ENCODE measurements at regions not wholly inside any gene's neighbourhood (a gene's known extent, or its start where the extent isn't known, plus 50 kb on each side); places are given as distances from the start of the nearest gene placed in this dataset.
"Not testable (repeated sequence)": the region's sequence is repeated elsewhere in the genome, so short reads cannot be mapped to it uniquely, and the experiment has no call there.

DNA sequence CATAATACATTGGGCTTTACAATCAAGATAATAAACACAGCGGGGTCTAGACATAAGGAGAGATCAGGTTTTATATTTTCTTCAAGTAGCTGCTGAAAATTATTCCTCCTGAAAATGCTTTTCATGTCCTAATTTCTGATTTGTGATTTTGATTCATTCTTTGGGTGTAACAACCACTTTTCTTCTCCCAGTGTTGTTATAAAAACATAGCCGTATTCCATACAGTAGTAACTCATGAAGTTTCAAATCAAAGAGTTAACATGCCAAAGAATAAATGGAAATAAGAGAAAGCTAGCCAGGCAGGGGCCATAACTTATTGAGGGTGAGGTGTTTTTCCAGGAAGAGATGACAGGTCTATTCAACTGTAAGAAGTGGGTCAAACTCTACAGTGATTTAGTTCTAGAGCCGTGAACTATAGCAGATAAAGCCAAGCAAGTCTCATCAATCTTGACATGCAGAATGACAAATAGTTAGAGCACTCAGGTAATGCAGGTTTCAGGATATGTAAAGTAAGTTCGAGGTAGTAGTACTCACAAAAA lies 934.4 kb upstream of the SLITRK1 start:
- Histone ChIP-seq H2AFZ (ENCODE audit: low read depth, low read length) (no peak overlapping the region), H3K4me1 (ENCODE audit: insufficient read depth, low read length) (no peaks in the 10 kb centered on the region), H3K9me3 (ENCODE audit: low read length) (no peaks in the 10 kb centered on the region), H3K4me3 (ENCODE audit: low read length) (no peak overlapping the region), H3K36me3 (ENCODE audit: insufficient read depth, low read length) (no peaks in the 10 kb centered on the region), H3K27me3 (ENCODE audit: insufficient read depth, low read length) (no peaks in the 10 kb centered on the region)

GRCh38 chr13:84812789-84813188 lies 930.5 kb upstream of the SLITRK1 start:
- Histone ChIP-seq H3K36me3 (ENCODE audit: insufficient read depth, low read length) (no peaks in the 10 kb centered on the region), H3K9me3 (ENCODE audit: low read length) (no peaks in the 10 kb centered on the region), H3K4me1 (ENCODE audit: insufficient read depth, low read length) (no peaks in the 10 kb centered on the region), H2AFZ (ENCODE audit: low read depth, low read length) (no peak overlapping the region), H3K4me3 (ENCODE audit: low read length) (no peak overlapping the region), H3K27me3 (ENCODE audit: insufficient read depth, low read length) (no peaks in the 10 kb centered on the region)

DNA sequence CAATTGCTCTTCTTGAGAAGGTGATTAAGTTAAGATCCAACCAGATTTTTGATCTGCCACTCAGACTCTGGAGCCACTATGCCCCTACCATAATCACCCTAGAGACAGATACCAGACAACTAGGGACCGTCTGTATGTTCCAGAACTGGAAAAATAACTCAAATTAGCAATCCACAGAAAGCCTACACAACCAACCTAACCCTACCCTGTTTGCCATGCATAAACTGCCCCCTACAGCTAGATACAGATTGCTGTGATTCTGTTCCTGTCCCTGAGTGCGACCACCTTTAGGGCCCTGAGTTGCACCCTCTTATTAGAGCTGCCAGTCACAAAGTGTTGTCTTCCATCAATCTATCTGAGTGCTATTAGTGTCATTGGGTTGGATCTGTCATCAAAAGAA lies 929.8 kb upstream of the SLITRK1 start:
- H3K27me3 ChIP-seq (ENCODE audit: insufficient read depth, low read length): no peaks in the 10 kb centered on the region
- H3K4me3 ChIP-seq (ENCODE audit: low read length): no peak overlapping the region
- H3K36me3 ChIP-seq (ENCODE audit: insufficient read depth, low read length): no peaks in the 10 kb centered on the region
- no peak overlapping the region for H2AFZ ChIP-seq (ENCODE audit: low read depth, low read length)
- H3K4me1 ChIP-seq (ENCODE audit: insufficient read depth, low read length): no peaks in the 10 kb centered on the region
- H3K9me3 ChIP-seq (ENCODE audit: low read length): no peaks in the 10 kb centered on the region

DNA sequence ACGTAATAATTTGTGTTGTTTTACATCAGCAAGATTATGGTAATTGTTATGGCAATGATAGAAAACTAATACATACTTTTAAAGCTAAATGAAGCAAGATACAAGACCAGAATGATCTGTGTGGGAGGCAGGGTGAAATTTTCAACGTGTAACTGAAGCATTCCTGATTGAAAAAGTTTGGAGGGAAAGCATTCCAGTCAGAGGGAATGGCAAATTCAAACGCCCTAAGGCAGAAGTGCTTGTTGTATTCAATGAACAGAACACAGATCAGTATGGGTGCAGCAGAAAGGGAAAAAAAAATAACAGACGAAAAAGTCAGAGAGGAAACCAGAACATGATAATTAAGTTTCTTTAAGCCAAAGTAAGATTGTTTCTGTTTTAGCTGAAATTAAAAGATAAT lies 928.5 kb upstream of the SLITRK1 start:
- Histone ChIP-seq H3K36me3 (ENCODE audit: insufficient read depth, low read length) (no peaks in the 10 kb centered on the region), H3K4me3 (ENCODE audit: low read length) (no peak overlapping the region), H3K4me1 (ENCODE audit: insufficient read depth, low read length) (no peaks in the 10 kb centered on the region), H3K9me3 (ENCODE audit: low read length) (no peaks in the 10 kb centered on the region), H2AFZ (ENCODE audit: low read depth, low read length) (no peak overlapping the region), H3K27me3 (ENCODE audit: insufficient read depth, low read length) (no peaks in the 10 kb centered on the region)

DNA sequence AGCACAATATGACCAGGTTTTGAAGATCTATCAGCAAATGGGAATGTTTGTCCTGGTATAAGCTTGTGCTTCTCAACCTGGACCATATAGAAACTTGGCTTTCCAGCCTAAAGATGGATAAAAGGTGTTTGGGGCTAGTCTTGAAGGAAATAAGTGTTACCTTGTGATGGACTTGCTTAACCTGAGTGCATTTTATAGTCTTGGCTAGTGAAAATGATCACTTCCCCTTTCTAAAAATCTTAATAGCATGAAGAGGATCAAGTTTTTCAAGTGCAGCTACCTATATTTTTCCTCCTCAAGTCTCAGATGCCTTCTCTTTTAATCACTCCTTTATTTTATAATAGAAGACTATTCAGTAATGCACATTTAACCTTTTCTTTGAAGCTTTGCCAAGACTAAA lies 919.8 kb upstream of the SLITRK1 start:
- Histone ChIP-seq H3K27me3 (ENCODE audit: insufficient read depth, low read length) (no peaks in the 10 kb centered on the region), H3K4me3 (ENCODE audit: low read length) (no peak overlapping the region), H3K9me3 (ENCODE audit: low read length) (no peaks in the 10 kb centered on the region), H2AFZ (ENCODE audit: low read depth, low read length) (no peak overlapping the region), H3K4me1 (ENCODE audit: insufficient read depth, low read length) (no peaks in the 10 kb centered on the region), H3K36me3 (ENCODE audit: insufficient read depth, low read length) (no peaks in the 10 kb centered on the region)

DNA sequence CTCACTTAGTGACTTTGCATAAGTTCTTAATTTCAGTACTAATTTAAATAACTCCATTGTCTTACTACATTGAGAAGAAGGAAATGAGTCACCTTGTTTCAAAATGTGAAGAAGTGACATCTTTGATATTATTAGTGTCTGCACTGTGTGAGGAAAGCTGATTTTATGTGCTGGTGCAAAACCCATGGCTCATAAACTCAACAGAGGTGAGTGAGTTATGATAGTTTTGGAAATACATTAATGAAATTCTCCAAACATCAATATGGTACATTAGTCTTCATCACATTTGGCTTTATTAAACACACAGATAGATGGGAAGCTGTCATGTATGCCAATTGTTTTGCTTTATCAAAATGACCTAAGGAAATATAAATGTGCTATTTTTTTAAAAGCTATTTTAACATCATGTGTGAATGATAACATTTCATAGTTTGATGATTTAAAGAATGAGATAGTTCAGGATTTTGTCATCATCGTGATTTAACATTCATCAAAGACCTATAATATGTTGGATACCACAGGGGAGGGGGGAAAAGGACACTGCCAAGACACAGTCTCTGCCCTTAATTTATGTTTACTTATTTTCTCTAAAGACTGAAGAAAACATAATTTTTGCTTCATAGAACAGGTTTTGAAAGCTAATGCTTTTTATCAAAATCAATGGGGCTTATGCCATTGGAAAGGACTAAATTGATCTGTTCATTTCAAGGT lies 902.3 kb upstream of the SLITRK1 start:
- Histone ChIP-seq H2AFZ (ENCODE audit: low read depth, low read length) (no peak overlapping the region), H3K4me3 (ENCODE audit: low read length) (no peak overlapping the region), H3K27me3 (ENCODE audit: insufficient read depth, low read length) (no peaks in the 10 kb centered on the region), H3K36me3 (ENCODE audit: insufficient read depth, low read length) (no peaks in the 10 kb centered on the region), H3K4me1 (ENCODE audit: insufficient read depth, low read length) (no peaks in the 10 kb centered on the region), H3K9me3 (ENCODE audit: low read length) (no peaks in the 10 kb centered on the region)

DNA sequence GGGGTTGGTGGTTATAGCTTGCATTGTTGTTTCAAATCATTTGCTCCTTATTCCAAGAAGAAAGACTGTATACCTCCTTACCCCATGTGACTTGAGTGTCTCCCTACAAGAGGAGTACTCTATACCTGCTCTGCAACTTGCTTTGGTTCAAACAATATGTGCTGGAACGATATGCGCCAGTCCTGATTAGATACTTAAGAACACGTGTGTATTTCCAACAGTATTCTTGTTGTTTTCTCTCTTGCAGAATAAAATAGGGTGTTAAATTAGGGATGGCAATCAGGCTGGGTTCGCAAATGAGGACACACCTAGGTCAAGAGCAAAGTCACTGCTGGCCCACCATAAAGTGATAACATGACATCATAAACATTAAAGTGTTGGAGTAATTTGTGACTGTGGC lies 895.0 kb upstream of the SLITRK1 start:
- no peak overlapping the region for H3K4me3 ChIP-seq (ENCODE audit: low read length)
- H3K4me1 ChIP-seq (ENCODE audit: insufficient read depth, low read length): no peaks in the 10 kb centered on the region
- no peaks in the 10 kb centered on the region for H3K9me3 ChIP-seq (ENCODE audit: low read length)
- H2AFZ ChIP-seq (ENCODE audit: low read depth, low read length): no peak overlapping the region
- no peaks in the 10 kb centered on the region for H3K27me3 ChIP-seq (ENCODE audit: insufficient read depth, low read length)
- H3K36me3 ChIP-seq (ENCODE audit: insufficient read depth, low read length): no peaks in the 10 kb centered on the region

DNA sequence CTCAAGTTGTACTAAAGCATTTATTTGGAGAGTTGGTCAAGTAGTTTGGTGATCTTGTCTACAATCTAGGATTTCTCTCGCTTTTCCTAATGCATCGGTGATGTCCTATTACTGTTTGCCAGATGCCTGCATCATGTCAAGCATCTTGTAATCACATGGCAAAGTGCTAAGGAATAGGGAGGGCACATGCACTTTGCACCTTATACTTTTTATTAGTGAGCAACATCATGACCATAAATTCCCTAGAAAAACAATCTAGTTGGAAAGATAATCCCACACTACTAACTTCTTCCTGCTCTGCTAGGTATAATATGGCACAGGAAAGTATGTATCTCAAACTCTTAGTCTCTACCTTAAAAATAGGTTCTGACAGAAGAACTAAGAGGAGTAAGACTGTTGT lies 894.3 kb upstream of the SLITRK1 start:
- Histone ChIP-seq H2AFZ (ENCODE audit: low read depth, low read length) (no peak overlapping the region), H3K4me1 (ENCODE audit: insufficient read depth, low read length) (no peaks in the 10 kb centered on the region), H3K4me3 (ENCODE audit: low read length) (no peak overlapping the region), H3K36me3 (ENCODE audit: insufficient read depth, low read length) (no peaks in the 10 kb centered on the region), H3K9me3 (ENCODE audit: low read length) (no peaks in the 10 kb centered on the region), H3K27me3 (ENCODE audit: insufficient read depth, low read length) (no peaks in the 10 kb centered on the region)

- not testable (repeated sequence) for H3K4me1 ChIP-seq (ENCODE audit: insufficient read depth, low read length); H3K9me3 ChIP-seq (ENCODE audit: low read length); H2AFZ ChIP-seq (ENCODE audit: low read depth, low read length); H3K4me3 ChIP-seq (ENCODE audit: low read length); H3K27me3 ChIP-seq (ENCODE audit: insufficient read depth, low read length); H3K36me3 ChIP-seq (ENCODE audit: insufficient read depth, low read length)
These were observed 893.6 kb upstream of the SLITRK1 start for GRCh38 chr13:84775920-84776319.

DNA sequence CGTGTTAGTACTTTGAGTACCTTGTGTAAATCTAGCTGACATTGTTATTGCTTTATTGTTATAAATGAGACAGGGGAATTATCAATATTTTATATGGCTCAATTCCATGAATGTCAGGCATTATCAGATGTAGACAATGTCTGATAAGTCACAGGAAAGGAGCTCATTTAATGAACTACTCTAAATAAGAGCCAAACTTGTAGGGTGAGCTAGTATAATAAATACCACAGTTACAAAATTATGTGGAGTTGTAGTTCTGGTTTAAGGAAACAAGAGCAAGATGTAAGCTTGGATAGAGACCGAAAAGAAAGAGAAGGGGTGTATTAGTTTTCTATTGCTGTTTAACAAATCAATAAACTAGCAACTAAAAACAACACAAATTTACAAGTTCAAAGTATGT lies 891.8 kb upstream of the SLITRK1 start:
- no peaks in the 10 kb centered on the region for H3K9me3 ChIP-seq (ENCODE audit: low read length)
- no peaks in the 10 kb centered on the region for H3K27me3 ChIP-seq (ENCODE audit: insufficient read depth, low read length)
- no peak overlapping the region for H3K4me3 ChIP-seq (ENCODE audit: low read length)
- H3K4me1 ChIP-seq (ENCODE audit: insufficient read depth, low read length): peaks cover 6% of the 10 kb centered on the region
- H2AFZ ChIP-seq (ENCODE audit: low read depth, low read length): no peak overlapping the region
- H3K36me3 ChIP-seq (ENCODE audit: insufficient read depth, low read length): no peaks in the 10 kb centered on the region

GRCh38 chr13:84760956-84761355 lies 878.7 kb upstream of the SLITRK1 start:
- H3K27me3 ChIP-seq (ENCODE audit: insufficient read depth, low read length): no peaks in the 10 kb centered on the region
- H3K4me1 ChIP-seq (ENCODE audit: insufficient read depth, low read length): no peaks in the 10 kb centered on the region
- H3K9me3 ChIP-seq (ENCODE audit: low read length): no peaks in the 10 kb centered on the region
- H3K4me3 ChIP-seq (ENCODE audit: low read length): no peak overlapping the region
- no peaks in the 10 kb centered on the region for H3K36me3 ChIP-seq (ENCODE audit: insufficient read depth, low read length)
- no peak overlapping the region for H2AFZ ChIP-seq (ENCODE audit: low read depth, low read length)

GRCh38 chr13:84749126-84749525 lies 866.9 kb upstream of the SLITRK1 start:
- Histone ChIP-seq H3K4me1 (ENCODE audit: insufficient read depth, low read length) (no peaks in the 10 kb centered on the region), H3K4me3 (ENCODE audit: low read length) (no peak overlapping the region), H3K36me3 (ENCODE audit: insufficient read depth, low read length) (no peaks in the 10 kb centered on the region), H3K9me3 (ENCODE audit: low read length) (no peaks in the 10 kb centered on the region), H2AFZ (ENCODE audit: low read depth, low read length) (no peak overlapping the region), H3K27me3 (ENCODE audit: insufficient read depth, low read length) (no peaks in the 10 kb centered on the region)

- Histone ChIP-seq H3K27me3 (ENCODE audit: insufficient read depth, low read length) (no peaks in the 10 kb centered on the region), H3K36me3 (ENCODE audit: insufficient read depth, low read length) (no peaks in the 10 kb centered on the region), H3K4me1 (ENCODE audit: insufficient read depth, low read length) (no peaks in the 10 kb centered on the region), H3K4me3 (ENCODE audit: low read length) (no peak overlapping the region), H3K9me3 (ENCODE audit: low read length) (no peaks in the 10 kb centered on the region), H2AFZ (ENCODE audit: low read depth, low read length) (no peak overlapping the region)
These were observed 862.8 kb upstream of the SLITRK1 start for GRCh38 chr13:84745051-84745551.

- H3K9me3 ChIP-seq (ENCODE audit: low read length): no peaks in the 10 kb centered on the region
- H3K4me1 ChIP-seq (ENCODE audit: insufficient read depth, low read length): no peaks in the 10 kb centered on the region
- no peak overlapping the region for H2AFZ ChIP-seq (ENCODE audit: low read depth, low read length)
- H3K27me3 ChIP-seq (ENCODE audit: insufficient read depth, low read length): no peaks in the 10 kb centered on the region
- H3K4me3 ChIP-seq (ENCODE audit: low read length): no peak overlapping the region
- H3K36me3 ChIP-seq (ENCODE audit: insufficient read depth, low read length): no peaks in the 10 kb centered on the region
These were observed 861.9 kb upstream of the SLITRK1 start for GRCh38 chr13:84744203-84744602.

Measured in neuron (in vitro differentiated cells).